Keratinocyte (primary cell): ENCODE measurements at regions not wholly inside any gene's neighbourhood (a gene's known extent, or its start where the extent isn't known, plus 50 kb on each side); places are given as distances from the start of the nearest gene placed in this dataset.

Source experiments
- DNase-seq: peaks from one replicate; pipeline ENCODE4 v3.0.0-alpha.2; 2011; ENCODE audit warnings: low read depth, missing footprints, low spot score
- FAIRE-seq: peaks from 2 replicates; lab custom pipeline; 2011; peaks lifted over from hg19 to GRCh38; lab: Jason Lieb, UNC
- H2AFZ ChIP-seq: 2 replicates; pipeline ENCODE4 v1.6.0; 2012; ENCODE audit warnings: low read length, control low read depth, inconsistent platforms; ENCODE audit not compliant: control insufficient read depth
- H3K27ac ChIP-seq: 2 replicates; pipeline ENCODE4 v1.5.1; 2011; ENCODE audit warnings: low read length; ENCODE audit not compliant: control insufficient read depth, insufficient read depth
- H3K27me3 ChIP-seq: 3 replicates; pipeline ENCODE4 v1.6.0; 2011; ENCODE audit warnings: low read length; ENCODE audit not compliant: control insufficient read depth, insufficient read depth; ENCODE audit errors: extremely low read depth
- H3K36me3 ChIP-seq, 2 experiments: 2 replicates in 1 of 2; 3 replicates in 1 of 2; pipeline ENCODE4 v1.5.1; 2011; ENCODE audit warnings: low read length in 2 of 2, mild to moderate bottlenecking in 1 of 2; ENCODE audit not compliant: control insufficient read depth in 2 of 2, insufficient read depth in 2 of 2; ENCODE audit errors: extremely low read depth in 1 of 2
- H3K4me1 ChIP-seq: 3 replicates; pipeline ENCODE4 v1.5.1; 2011; ENCODE audit warnings: low read length; ENCODE audit not compliant: control insufficient read depth, insufficient read depth; ENCODE audit errors: extremely low read depth
- H3K4me2 ChIP-seq: 3 replicates; pipeline ENCODE4 v1.6.0; 2011; ENCODE audit warnings: low read depth, low read length; ENCODE audit not compliant: control insufficient read depth, insufficient read depth; ENCODE audit errors: extremely low read depth
- H3K4me3 ChIP-seq, 3 experiments: fragments of 200-600 bp in 1 of 3; sonication (generic) in 1 of 3; 2 replicates in 2 of 3; 3 replicates in 1 of 3; pipeline ENCODE4 v1.5.1; 2011 to 2016; ENCODE audit warnings: low read length in 3 of 3, mild to moderate bottlenecking in 3 of 3, control low read depth in 2 of 3, inconsistent platforms in 1 of 3, low read depth in 1 of 3, mixed read lengths in 1 of 3, mixed run types in 1 of 3, moderate library complexity in 1 of 3; ENCODE audit not compliant: control insufficient read depth in 2 of 3, insufficient read depth in 2 of 3; ENCODE audit errors: extremely low read depth in 1 of 3
- H3K79me2 ChIP-seq: 2 replicates; pipeline ENCODE4 v1.6.0; 2012; ENCODE audit warnings: low read length; ENCODE audit not compliant: control insufficient read depth, insufficient read depth
- H3K9ac ChIP-seq: 3 replicates; pipeline ENCODE4 v1.6.0; 2011; ENCODE audit warnings: low read length; ENCODE audit not compliant: control insufficient read depth, insufficient read depth; ENCODE audit errors: extremely low read depth
- H3K9me1 ChIP-seq: 3 replicates; pipeline ENCODE4 v1.6.0; 2011; ENCODE audit warnings: low read length; ENCODE audit not compliant: control insufficient read depth, insufficient read depth; ENCODE audit errors: extremely low read depth
- H3K9me3 ChIP-seq: 2 replicates; pipeline ENCODE4 v1.5.1; 2012; ENCODE audit warnings: low read depth, low read length; ENCODE audit not compliant: control insufficient read depth
- H4K20me1 ChIP-seq: 3 replicates; pipeline ENCODE4 v1.6.0; 2011; ENCODE audit warnings: low read length; ENCODE audit not compliant: control insufficient read depth, insufficient read depth; ENCODE audit errors: extremely low read depth
- EZH2 ChIP-seq: IDR thresholded peaks from one replicate; pipeline ENCODE4 v1.6.1; 2012; ENCODE audit warnings: inconsistent platforms, mild to moderate bottlenecking, low read length, moderate library complexity
- dilution Hi-C: fragments of 300-500 bp; cut with MboI; formaldehyde crosslinking; loops from one replicate; pipeline ENCODE4 v1.7.0; 2020; ENCODE audit warnings: low sequenced_read_pairs; ENCODE audit not compliant: extremely low pct_ligation_motif_present
- TF ChIP-seq, protein P1 (sequence below), 3 experiments: IDR thresholded peaks in 1 of 3; conservative IDR thresholded peaks in 1 of 3; optimal IDR thresholded peaks in 1 of 3; 2 replicates in 2 of 3; 3 replicates in 1 of 3; pipeline versions ENCODE3 to v1.5.1; 2011; ENCODE audit warnings: low read length in 3 of 3, mild to moderate bottlenecking in 3 of 3, moderate library complexity in 2 of 3, control low read depth in 1 of 3, inconsistent platforms in 1 of 3; ENCODE audit not compliant: insufficient read depth in 2 of 3; ENCODE audit errors: extremely low read depth in 1 of 3

- H3K27me3 ChIP-seq = no peaks in the 10 kb centered on the region
- H3K9ac ChIP-seq = no peak overlapping the region
- H3K4me3 ChIP-seq = no peak overlapping the region
- no peak overlapping the region for H3K27ac ChIP-seq
- no peaks in the 10 kb centered on the region for H3K4me1 ChIP-seq
- no peaks in the 10 kb centered on the region for H4K20me1 ChIP-seq
- no peak overlapping the region for H3K4me2 ChIP-seq
- H3K36me3 ChIP-seq = no peaks in the 10 kb centered on the region
- no peak overlapping the region for H2AFZ ChIP-seq
- no peak for TF ChIP-seq EZH2
- TF ChIP-seq, protein P1, sequence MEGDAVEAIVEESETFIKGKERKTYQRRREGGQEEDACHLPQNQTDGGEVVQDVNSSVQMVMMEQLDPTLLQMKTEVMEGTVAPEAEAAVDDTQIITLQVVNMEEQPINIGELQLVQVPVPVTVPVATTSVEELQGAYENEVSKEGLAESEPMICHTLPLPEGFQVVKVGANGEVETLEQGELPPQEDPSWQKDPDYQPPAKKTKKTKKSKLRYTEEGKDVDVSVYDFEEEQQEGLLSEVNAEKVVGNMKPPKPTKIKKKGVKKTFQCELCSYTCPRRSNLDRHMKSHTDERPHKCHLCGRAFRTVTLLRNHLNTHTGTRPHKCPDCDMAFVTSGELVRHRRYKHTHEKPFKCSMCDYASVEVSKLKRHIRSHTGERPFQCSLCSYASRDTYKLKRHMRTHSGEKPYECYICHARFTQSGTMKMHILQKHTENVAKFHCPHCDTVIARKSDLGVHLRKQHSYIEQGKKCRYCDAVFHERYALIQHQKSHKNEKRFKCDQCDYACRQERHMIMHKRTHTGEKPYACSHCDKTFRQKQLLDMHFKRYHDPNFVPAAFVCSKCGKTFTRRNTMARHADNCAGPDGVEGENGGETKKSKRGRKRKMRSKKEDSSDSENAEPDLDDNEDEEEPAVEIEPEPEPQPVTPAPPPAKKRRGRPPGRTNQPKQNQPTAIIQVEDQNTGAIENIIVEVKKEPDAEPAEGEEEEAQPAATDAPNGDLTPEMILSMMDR (optimal IDR thresholded peaks at IDR 0.05 in 1 of 3, IDR thresholded peaks at IDR 0.05 in 1 of 3, conservative IDR thresholded peaks at IDR 0.05 in 1 of 3; ENCODE audit: extremely low read depth in 1 of 3, insufficient read depth in 2 of 3, low read length in 3 of 3) = no peak
- H3K9me3 ChIP-seq = no peaks in the 10 kb centered on the region
- no peaks in the 10 kb centered on the region for H3K79me2 ChIP-seq
- dilution Hi-C loops = no loop called here
- no peak for DNase-seq
- no peak for FAIRE-seq
- no peaks in the 10 kb centered on the region for H3K9me1 ChIP-seq
Measured at GRCh38 chr11:29361369-29361768, 655.5 kb downstream of the KCNA4 start.

GRCh38 chr11:29353833-29354232, 663.0 kb downstream of the KCNA4 start:
- TF ChIP-seq EZH2 = no peak
- TF ChIP-seq, protein P1 (optimal IDR thresholded peaks at IDR 0.05 in 1 of 3, IDR thresholded peaks at IDR 0.05 in 1 of 3, conservative IDR thresholded peaks at IDR 0.05 in 1 of 3; ENCODE audit: extremely low read depth in 1 of 3, insufficient read depth in 2 of 3, low read length in 3 of 3) = no peak
- Histone ChIP-seq H3K79me2 (no peaks in the 10 kb centered on the region), H2AFZ (no peak overlapping the region), H3K4me3 (no peak overlapping the region), H3K27me3 (no peaks in the 10 kb centered on the region), H4K20me1 (no peaks in the 10 kb centered on the region), H3K4me1 (no peaks in the 10 kb centered on the region), H3K4me2 (no peak overlapping the region), H3K9me1 (no peaks in the 10 kb centered on the region), H3K9ac (no peak overlapping the region), H3K9me3 (no peaks in the 10 kb centered on the region), H3K27ac (no peak overlapping the region), H3K36me3 (no peaks in the 10 kb centered on the region)
- FAIRE-seq = no peak
- no peak for DNase-seq
- dilution Hi-C loops = no loop called here
